ACHN (cell line): ENCODE measurements at regions not wholly inside any gene's neighbourhood (a gene's known extent, or its start where the extent isn't known, plus 50 kb on each side); places are given as distances from the start of the nearest gene placed in this dataset.

Experiments
- DNase-seq: peaks from one replicate; pipeline ENCODE4 v3.0.0-alpha.2; 2015
- in situ Hi-C: cut with HindIII; loops from 2 replicates; pipeline ENCODE4 v1.10.0; 2017; ENCODE audit warnings: low sequenced_read_pairs, low pct_ligation_motif_present, low pct_unique_long_range_greater_than_20kb

DNA sequence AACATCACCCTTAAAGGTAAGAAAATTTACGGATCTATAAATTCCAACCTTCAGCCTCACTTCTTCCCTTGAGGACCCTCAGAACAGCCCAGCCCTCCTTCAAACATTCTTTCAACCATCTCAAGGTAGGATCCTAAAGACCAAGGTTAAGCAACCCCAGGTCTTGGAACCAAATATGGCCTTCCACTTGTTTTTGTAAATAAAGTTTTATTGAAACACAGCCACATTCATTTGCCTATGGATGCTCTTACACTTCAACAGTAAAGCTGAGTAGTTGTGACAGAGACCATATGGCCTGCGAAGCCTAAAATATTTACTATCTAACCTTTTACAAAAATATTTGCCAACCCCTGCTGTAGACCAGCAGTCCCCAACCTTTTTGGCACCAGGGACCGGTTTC is 70.4 kb upstream of the NTRK3 start:
- no peak for DNase-seq
- in situ Hi-C loops, result no loop called here

DNA sequence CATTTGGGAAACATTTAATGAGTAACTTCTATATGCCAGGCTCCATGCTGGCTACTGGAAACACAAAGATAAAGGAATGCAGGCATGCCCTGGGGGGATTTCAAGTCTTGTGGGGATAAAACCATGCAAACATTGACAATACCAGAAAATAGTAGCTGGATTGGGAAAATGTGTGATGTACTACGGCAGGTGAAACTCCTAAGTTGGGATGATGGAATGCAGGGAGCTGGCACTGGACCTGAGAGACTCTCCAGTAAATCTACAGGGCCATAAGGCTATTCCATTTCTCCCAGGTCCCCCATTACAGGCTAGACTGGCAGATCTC is 68.2 kb upstream of the NTRK3 start:
- in situ Hi-C loops, result no loop called here
- no peak for DNase-seq

- no peak for DNase-seq
- in situ Hi-C loops, result no loop called here
These were observed 67.6 kb upstream of the NTRK3 start for GRCh38 chr15:88323976-88324740.

- in situ Hi-C loops, result no loop called here
These were observed 66.9 kb upstream of the NTRK3 start for GRCh38 chr15:88323468-88323867.

GRCh38 chr15:88322461-88322860 is 65.9 kb upstream of the NTRK3 start:
- no peak for DNase-seq
- in situ Hi-C loops, result no loop called here

More at GRCh38 chr15:88323468-88323867, 66.9 kb upstream of the NTRK3 start:
- DNase-seq, result no peak

GRCh38 chr15:88321271-88321670 is 64.7 kb upstream of the NTRK3 start:
- in situ Hi-C loops, result no loop called here
- no peak for DNase-seq

GRCh38 chr15:88316586-88316985 is 60.0 kb upstream of the NTRK3 start:
- no peak for DNase-seq
- in situ Hi-C loops, result no loop called here

DNA sequence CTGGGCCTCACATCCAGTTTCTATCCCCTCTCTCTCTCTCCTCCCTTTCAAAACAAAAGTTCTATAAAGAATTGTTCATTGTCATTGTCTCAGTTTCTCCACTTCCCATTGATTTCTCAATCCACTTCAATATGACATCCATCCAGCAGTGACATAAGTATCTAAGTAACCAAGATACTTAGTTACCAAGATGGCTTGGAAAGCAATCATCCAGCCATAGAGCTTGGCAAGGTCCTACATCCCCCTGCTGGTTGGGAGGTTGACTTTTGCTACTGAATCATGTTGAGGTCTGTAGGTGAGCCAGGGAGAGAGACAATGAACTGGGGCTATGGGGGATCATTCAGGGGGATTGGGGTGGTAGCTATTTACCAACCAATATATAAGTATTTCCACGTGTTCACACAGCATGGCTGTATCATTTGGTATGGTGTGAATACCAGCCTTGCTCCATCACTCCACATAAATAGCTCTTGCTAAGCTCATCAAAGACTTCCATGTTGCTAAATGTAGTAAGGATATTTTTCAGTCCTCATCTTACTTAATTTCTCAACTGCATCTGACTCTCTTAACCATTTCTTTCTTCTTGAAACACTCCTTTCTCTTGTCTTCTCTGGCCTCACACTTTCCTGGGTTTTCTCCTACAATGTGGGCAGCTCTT is 58.8 kb upstream of the NTRK3 start:
- no peak for DNase-seq
- in situ Hi-C loops, result no loop called here

GRCh38 chr15:88312941-88313579 is 56.5 kb upstream of the NTRK3 start:
- no peak for DNase-seq
- in situ Hi-C loops, result no loop called here

- in situ Hi-C loops, result no loop called here
- DNase-seq, result no peak
These were observed 52.8 kb upstream of the NTRK3 start for GRCh38 chr15:88309363-88309762.

GRCh38 chr15:88307344-88307743 is 50.8 kb upstream of the NTRK3 start:
- DNase-seq, result no peak
- in situ Hi-C loops, result no loop called here
